ENCODE measurements at regions not wholly inside any gene's neighbourhood (a gene's known extent, or its start where the extent isn't known, plus 50 kb on each side); places are given as distances from the start of the nearest gene placed in this dataset.

GRCh38 chr5:106171708-106172107 lies 1499.0 kb downstream of the EFNA5 start:
- H3K4me3 Mint-ChIP-seq (ENCODE audit: unreplicated experiment), result no peak overlapping the region

DNA sequence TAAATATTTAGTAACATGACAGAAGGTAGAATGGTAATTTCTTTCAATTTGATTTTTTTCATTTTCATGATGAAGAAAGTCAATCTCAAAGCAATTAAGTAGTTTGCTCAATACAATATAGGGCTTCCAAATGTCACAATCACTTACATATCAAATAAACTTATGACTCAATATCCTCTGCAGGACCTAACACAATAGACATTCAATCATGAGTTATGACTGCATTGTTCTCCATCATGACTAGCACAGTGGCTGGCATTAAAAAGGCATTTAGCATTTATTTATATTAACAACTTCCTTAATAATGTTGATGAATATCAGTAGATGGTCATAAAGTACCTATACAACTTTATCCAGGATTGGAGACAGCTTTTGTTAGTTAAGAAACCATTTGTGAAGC lies 1499.6 kb downstream of the EFNA5 start:
- no peaks in the 10 kb centered on the region for H3K27me3 Mint-ChIP-seq (ENCODE audit: insufficient read depth, unreplicated experiment)
- DNase-seq (ENCODE audit: unreplicated experiment), result peak; percentile 6
- ChIA-PET POLR2A (no interaction called here), CTCF (no interaction called here)
- no peak overlapping the region for H3K27ac Mint-ChIP-seq (ENCODE audit: low read depth, unreplicated experiment)
- BruUV-seq (replicated peaks), result no TSS peak
- peaks cover 7% of the 10 kb centered on the region for H3K9me3 Mint-ChIP-seq (ENCODE audit: unreplicated experiment)
- TF ChIP-seq, protein P1, sequence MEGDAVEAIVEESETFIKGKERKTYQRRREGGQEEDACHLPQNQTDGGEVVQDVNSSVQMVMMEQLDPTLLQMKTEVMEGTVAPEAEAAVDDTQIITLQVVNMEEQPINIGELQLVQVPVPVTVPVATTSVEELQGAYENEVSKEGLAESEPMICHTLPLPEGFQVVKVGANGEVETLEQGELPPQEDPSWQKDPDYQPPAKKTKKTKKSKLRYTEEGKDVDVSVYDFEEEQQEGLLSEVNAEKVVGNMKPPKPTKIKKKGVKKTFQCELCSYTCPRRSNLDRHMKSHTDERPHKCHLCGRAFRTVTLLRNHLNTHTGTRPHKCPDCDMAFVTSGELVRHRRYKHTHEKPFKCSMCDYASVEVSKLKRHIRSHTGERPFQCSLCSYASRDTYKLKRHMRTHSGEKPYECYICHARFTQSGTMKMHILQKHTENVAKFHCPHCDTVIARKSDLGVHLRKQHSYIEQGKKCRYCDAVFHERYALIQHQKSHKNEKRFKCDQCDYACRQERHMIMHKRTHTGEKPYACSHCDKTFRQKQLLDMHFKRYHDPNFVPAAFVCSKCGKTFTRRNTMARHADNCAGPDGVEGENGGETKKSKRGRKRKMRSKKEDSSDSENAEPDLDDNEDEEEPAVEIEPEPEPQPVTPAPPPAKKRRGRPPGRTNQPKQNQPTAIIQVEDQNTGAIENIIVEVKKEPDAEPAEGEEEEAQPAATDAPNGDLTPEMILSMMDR (IDR thresholded peaks at IDR 0.05; ENCODE audit: unreplicated experiment), result no peak
- no peaks in the 10 kb centered on the region for H3K4me1 Mint-ChIP-seq (ENCODE audit: insufficient read depth, unreplicated experiment)
- no peak overlapping the region for H3K4me3 Mint-ChIP-seq (ENCODE audit: unreplicated experiment)
- H3K36me3 Mint-ChIP-seq (ENCODE audit: insufficient read depth, unreplicated experiment), result no peaks in the 10 kb centered on the region
- intact Hi-C loops (cut with micrococcal nuclease), result no loop called here

More at GRCh38 chr5:106171708-106172107, 1499.0 kb downstream of the EFNA5 start:
- ChIA-PET CTCF (no interaction called here), POLR2A (no interaction called here)
- no TSS peak for BruUV-seq (replicated peaks)
- H3K4me1 Mint-ChIP-seq (ENCODE audit: insufficient read depth, unreplicated experiment), result no peaks in the 10 kb centered on the region
- TF ChIP-seq, protein P1 (IDR thresholded peaks at IDR 0.05; ENCODE audit: unreplicated experiment), result no peak
- H3K27ac Mint-ChIP-seq (ENCODE audit: low read depth, unreplicated experiment), result no peak overlapping the region
- H3K9me3 Mint-ChIP-seq (ENCODE audit: unreplicated experiment), result peaks cover 7% of the 10 kb centered on the region
- no peak for DNase-seq (ENCODE audit: unreplicated experiment)
- no peaks in the 10 kb centered on the region for H3K36me3 Mint-ChIP-seq (ENCODE audit: insufficient read depth, unreplicated experiment)
- H3K27me3 Mint-ChIP-seq (ENCODE audit: insufficient read depth, unreplicated experiment), result no peaks in the 10 kb centered on the region
- intact Hi-C loops (cut with micrococcal nuclease), result no loop called here

DNA sequence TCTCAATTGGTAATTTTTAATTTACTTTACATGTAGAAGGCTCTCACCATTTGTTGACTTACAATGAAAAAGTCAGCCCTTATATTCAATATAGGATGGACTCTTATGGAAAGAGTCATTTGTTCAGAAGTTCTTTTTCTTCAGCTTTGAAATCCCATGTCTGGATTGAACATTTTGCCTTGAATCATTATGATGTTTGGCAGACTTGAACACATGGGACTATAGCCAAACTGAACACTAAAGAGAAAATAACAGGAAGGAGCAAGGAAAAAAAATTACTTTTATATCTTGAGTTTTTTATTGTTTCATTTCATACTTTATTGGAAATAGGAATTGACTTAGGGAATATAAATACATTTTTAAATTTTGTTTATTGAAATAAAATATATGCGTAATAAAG lies 1503.0 kb downstream of the EFNA5 start:
- intact Hi-C loops (cut with micrococcal nuclease), result no loop called here
- POLR2A ChIA-PET, result no interaction called here
- Mint-ChIP-seq H3K4me1 (ENCODE audit: insufficient read depth, unreplicated experiment) (no peaks in the 10 kb centered on the region), H3K9me3 (ENCODE audit: unreplicated experiment) (peaks cover 3% of the 10 kb centered on the region), H3K36me3 (ENCODE audit: insufficient read depth, unreplicated experiment) (no peaks in the 10 kb centered on the region), H3K27me3 (ENCODE audit: insufficient read depth, unreplicated experiment) (no peaks in the 10 kb centered on the region), H3K4me3 (ENCODE audit: unreplicated experiment) (no peak overlapping the region), H3K27ac (ENCODE audit: low read depth, unreplicated experiment) (no peak overlapping the region)
- BruUV-seq (replicated peaks), result no TSS peak
- no peak for DNase-seq (ENCODE audit: unreplicated experiment)
- CTCF ChIA-PET, result no interaction called here
- TF ChIP-seq, protein P1 (IDR thresholded peaks at IDR 0.05; ENCODE audit: unreplicated experiment), result no peak

GRCh38 chr5:106163233-106163632 lies 1507.5 kb downstream of the EFNA5 start:
- no peak for DNase-seq (ENCODE audit: unreplicated experiment)
- H3K27me3 Mint-ChIP-seq (ENCODE audit: insufficient read depth, unreplicated experiment), result no peaks in the 10 kb centered on the region
- TF ChIP-seq, protein P1 (IDR thresholded peaks at IDR 0.05; ENCODE audit: unreplicated experiment), result no peak
- no peak overlapping the region for H3K27ac Mint-ChIP-seq (ENCODE audit: low read depth, unreplicated experiment)
- no peaks in the 10 kb centered on the region for H3K4me1 Mint-ChIP-seq (ENCODE audit: insufficient read depth, unreplicated experiment)
- BruUV-seq (replicated peaks), result no TSS peak
- intact Hi-C loops (cut with micrococcal nuclease), result no loop called here
- POLR2A ChIA-PET, result no interaction called here
- H3K9me3 Mint-ChIP-seq (ENCODE audit: unreplicated experiment), result peaks cover 7% of the 10 kb centered on the region
- H3K36me3 Mint-ChIP-seq (ENCODE audit: insufficient read depth, unreplicated experiment), result no peaks in the 10 kb centered on the region
- no peak overlapping the region for H3K4me3 Mint-ChIP-seq (ENCODE audit: unreplicated experiment)
- CTCF ChIA-PET, result no interaction called here

Measured in MCF 10A (cell line).